ENCODE measurements at regions not wholly inside any gene's neighbourhood (a gene's known extent, or its start where the extent isn't known, plus 50 kb on each side); places are given as distances from the start of the nearest gene placed in this dataset.
"Not testable (repeated sequence)": the region's sequence is repeated elsewhere in the genome, so short reads cannot be mapped to it uniquely, and the experiment has no call there.

DNA sequence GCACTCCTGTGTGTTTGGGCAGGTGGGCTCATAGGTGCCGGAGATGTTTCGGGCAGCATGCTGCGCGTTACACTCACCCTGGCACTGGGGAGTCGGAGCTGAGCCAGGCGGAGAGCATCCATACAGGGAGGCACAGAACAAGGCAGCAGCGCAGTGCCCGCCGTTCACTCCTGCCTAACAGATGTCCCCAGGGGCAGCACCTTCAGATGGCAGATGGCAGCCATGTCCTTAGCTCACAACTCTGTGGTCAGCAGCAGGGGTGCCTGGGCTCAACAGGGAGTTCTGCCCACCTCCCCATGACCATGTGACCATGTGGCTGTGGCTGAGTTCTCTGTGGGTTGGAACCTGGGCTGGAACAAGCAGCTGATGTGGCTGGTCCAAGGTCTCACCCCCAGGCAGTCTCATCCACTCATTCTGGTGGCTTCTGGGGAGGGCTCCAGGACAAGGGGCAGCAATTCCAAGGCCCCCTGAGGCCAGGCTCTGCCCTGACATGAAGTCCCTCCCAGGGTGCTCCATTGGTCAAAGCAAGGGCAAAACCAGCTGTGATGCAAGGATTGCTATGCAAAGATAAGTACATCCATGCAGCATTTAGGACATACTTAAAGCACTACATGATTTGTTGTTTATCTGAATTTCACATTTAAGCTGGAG lies 64.2 kb downstream of the MRPL36 start:
- POLR2A ChIA-PET: no interaction called here

GRCh38 chr5:1734908-1735289 lies 64.7 kb downstream of the MRPL36 start:
- TF ChIP-seq, protein P1, sequence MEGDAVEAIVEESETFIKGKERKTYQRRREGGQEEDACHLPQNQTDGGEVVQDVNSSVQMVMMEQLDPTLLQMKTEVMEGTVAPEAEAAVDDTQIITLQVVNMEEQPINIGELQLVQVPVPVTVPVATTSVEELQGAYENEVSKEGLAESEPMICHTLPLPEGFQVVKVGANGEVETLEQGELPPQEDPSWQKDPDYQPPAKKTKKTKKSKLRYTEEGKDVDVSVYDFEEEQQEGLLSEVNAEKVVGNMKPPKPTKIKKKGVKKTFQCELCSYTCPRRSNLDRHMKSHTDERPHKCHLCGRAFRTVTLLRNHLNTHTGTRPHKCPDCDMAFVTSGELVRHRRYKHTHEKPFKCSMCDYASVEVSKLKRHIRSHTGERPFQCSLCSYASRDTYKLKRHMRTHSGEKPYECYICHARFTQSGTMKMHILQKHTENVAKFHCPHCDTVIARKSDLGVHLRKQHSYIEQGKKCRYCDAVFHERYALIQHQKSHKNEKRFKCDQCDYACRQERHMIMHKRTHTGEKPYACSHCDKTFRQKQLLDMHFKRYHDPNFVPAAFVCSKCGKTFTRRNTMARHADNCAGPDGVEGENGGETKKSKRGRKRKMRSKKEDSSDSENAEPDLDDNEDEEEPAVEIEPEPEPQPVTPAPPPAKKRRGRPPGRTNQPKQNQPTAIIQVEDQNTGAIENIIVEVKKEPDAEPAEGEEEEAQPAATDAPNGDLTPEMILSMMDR (IDR thresholded peaks at IDR 0.05; ENCODE audit: control extremely low read depth, extremely low read depth, low read depth, missing control alignments): no peak
- ChIA-PET POLR2A (no interaction called here), CTCF (interaction anchor here (1.0 to 1.8 kb wide), 2 partner anchors 11 to 41 kb away, joined by 3 to 4 read pairs; no protein-coding TSS in a partner anchor)
- DNase-seq (ENCODE audit: extremely low spot score): no peak

More for the DNA sequence above, 64.2 kb downstream of the MRPL36 start:
- CTCF ChIA-PET: interaction anchor here (0.9 to 2.0 kb wide), 4 partner anchors 8 to 41 kb away, joined by 3 to 5 read pairs (median 4); no protein-coding TSS in a partner anchor
- TF ChIP-seq, protein P1 (IDR thresholded peaks at IDR 0.05; ENCODE audit: control extremely low read depth, extremely low read depth, low read depth, missing control alignments): no peak
- DNase-seq (ENCODE audit: extremely low spot score): no peak

GRCh38 chr5:1734271-1734907 lies 65.2 kb downstream of the MRPL36 start:
- no peak for DNase-seq (ENCODE audit: extremely low spot score)
- ChIA-PET CTCF (interaction anchor here (1.2 kb wide), 1 partner anchor 10 kb away, joined by 3 read pairs; no protein-coding TSS in a partner anchor), POLR2A (no interaction called here)
- TF ChIP-seq, protein P1 (IDR thresholded peaks at IDR 0.05; ENCODE audit: control extremely low read depth, extremely low read depth, low read depth, missing control alignments): no peak

GRCh38 chr5:1733369-1733768 lies 66.3 kb downstream of the MRPL36 start:
- TF ChIP-seq, protein P1 (IDR thresholded peaks at IDR 0.05; ENCODE audit: control extremely low read depth, extremely low read depth, low read depth, missing control alignments): no peak

GRCh38 chr5:1732945-1733344 lies 66.7 kb downstream of the MRPL36 start:
- TF ChIP-seq, protein P1 (IDR thresholded peaks at IDR 0.05; ENCODE audit: control extremely low read depth, extremely low read depth, low read depth, missing control alignments): no peak
- no peak for DNase-seq (ENCODE audit: extremely low spot score)
- POLR2A ChIA-PET: no interaction called here
- CTCF ChIA-PET: interaction anchor here (1.2 kb wide), 1 partner anchor 9 kb away, joined by 3 read pairs; no protein-coding TSS in a partner anchor

More at GRCh38 chr5:1733369-1733768, 66.3 kb downstream of the MRPL36 start:
- POLR2A ChIA-PET: no interaction called here
- no peak for DNase-seq (ENCODE audit: extremely low spot score)
- CTCF ChIA-PET: interaction anchor here (1.2 kb wide), 1 partner anchor 9 kb away, joined by 3 read pairs; no protein-coding TSS in a partner anchor

DNA sequence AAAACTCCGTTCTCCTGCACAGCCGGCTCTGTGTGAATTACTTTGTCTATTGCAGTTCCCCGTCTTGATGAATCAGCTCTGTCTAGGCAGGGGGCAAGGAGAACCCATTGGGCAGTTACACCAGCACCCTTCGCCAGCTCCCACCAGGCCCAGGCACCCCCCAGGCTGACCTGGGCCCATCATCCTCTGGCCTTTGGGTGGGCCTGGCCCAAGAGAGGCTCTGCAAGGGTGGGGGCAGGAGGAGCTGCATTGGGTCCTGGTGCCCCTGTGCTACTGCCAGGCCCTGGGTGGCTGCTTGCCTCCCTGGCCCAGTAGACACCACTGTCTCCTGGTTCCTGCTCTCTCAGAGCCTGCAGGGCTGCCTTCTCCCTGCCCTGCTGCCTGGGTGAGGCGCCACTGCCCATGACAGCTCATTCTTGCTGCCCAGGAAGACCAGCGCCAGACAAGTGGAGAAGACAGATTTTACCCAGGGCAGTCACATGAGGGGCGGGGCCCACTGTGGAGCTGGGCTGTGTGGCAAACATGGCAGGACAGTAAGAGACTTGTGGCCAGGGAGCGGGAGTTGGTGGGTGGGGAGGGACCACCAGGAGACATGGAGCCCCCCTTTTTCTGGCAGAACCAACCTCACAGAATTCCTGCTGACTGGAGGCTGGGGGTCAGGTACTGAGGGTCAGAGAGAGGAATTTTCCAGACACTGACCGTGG lies 67.2 kb downstream of the MRPL36 start:
- no peak for DNase-seq (ENCODE audit: extremely low spot score)
- CTCF ChIA-PET: no interaction called here
- TF ChIP-seq, protein P1 (IDR thresholded peaks at IDR 0.05; ENCODE audit: control extremely low read depth, extremely low read depth, low read depth, missing control alignments): no peak

GRCh38 chr5:1731855-1732237 lies 67.8 kb downstream of the MRPL36 start:
- CTCF ChIA-PET; POLR2A ChIA-PET; DNase-seq (ENCODE audit: extremely low spot score): not testable (repeated sequence)

More for the DNA sequence above, 67.2 kb downstream of the MRPL36 start:
- POLR2A ChIA-PET: no interaction called here

Data from GM10248 (cell line).